ENCODE measurements at regions not wholly inside any gene's neighbourhood (a gene's known extent, or its start where the extent isn't known, plus 50 kb on each side); places are given as distances from the start of the nearest gene placed in this dataset.

GRCh38 chr4:27186710-27187109, 326.1 kb downstream of the STIM2 start:
- ATAC-seq, result no peak
- intact Hi-C loops (cut with micrococcal nuclease; ENCODE audit: unreplicated experiment), result no loop called here
- no TSS peak for BruUV-seq (replicated peaks)
- Histone ChIP-seq H3K36me3 (ENCODE audit: control insufficient read depth in 2 of 2, insufficient read depth in 2 of 2, low read length in 1 of 2) (no peaks in the 10 kb centered on the region), H3K4me3 (no peak overlapping the region), H2AFZ (ENCODE audit: control insufficient read depth, low read depth, low read length) (no peak overlapping the region), H3K27ac (ENCODE audit: control insufficient read depth, insufficient read depth) (no peak overlapping the region), H3K4me1 (ENCODE audit: control insufficient read depth, insufficient read depth, low read length) (no peaks in the 10 kb centered on the region), H3K27me3 (replicated peaks in 1 of 2; ENCODE audit: control insufficient read depth in 2 of 2, insufficient read depth in 2 of 2, low read length in 1 of 2) (no peaks in the 10 kb centered on the region), H3K9me3 (replicated peaks; ENCODE audit: control insufficient read depth, insufficient read depth, low read length) (no peaks in the 10 kb centered on the region), H3K9ac (ENCODE audit: control insufficient read depth, insufficient read depth, low read length) (no peak overlapping the region), H3K4me2 (ENCODE audit: control insufficient read depth, insufficient read depth) (no peak overlapping the region), H4K20me1 (ENCODE audit: control insufficient read depth, insufficient read depth) (no peaks in the 10 kb centered on the region), H3K79me2 (ENCODE audit: control insufficient read depth, insufficient read depth, low read length) (no peaks in the 10 kb centered on the region)
- 11% methylated on average over 4 of the region's 4 CpGs for WGBS (ENCODE audit: insufficient coverage, insufficient replicate concordance, low lambda C conversion rate, missing lambda C conversion rate)
- in situ Hi-C loops (cut with MboI), result no loop called here
- CTCF ChIA-PET, result no interaction called here
- SMC1A ChIA-PET (ENCODE audit: uncharacterized antibody, unreplicated experiment), result no interaction called here
- RAD21 ChIA-PET (ENCODE audit: unreplicated experiment), result no interaction called here
- no peak for TF ChIP-seq IRF3 (IDR thresholded peaks at IDR 0.05)
- no peak for TF ChIP-seq IKZF1 (conservative IDR thresholded peaks at IDR 0.05)
- no peak for TF ChIP-seq SUZ12 (IDR thresholded peaks at IDR 0.05; ENCODE audit: unreplicated experiment)
- no peak for TF ChIP-seq ZNF384 (IDR thresholded peaks at IDR 0.05; ENCODE audit: borderline replicate concordance, low read depth, low read length)
- TF ChIP-seq ASH2L (IDR thresholded peaks at IDR 0.05; ENCODE audit: borderline replicate concordance, low read depth), result no peak
- TF ChIP-seq CBX5 (IDR thresholded peaks at IDR 0.05; ENCODE audit: low read depth), result no peak
- TF ChIP-seq ZNF592 (IDR thresholded peaks at IDR 0.05), result no peak
- TF ChIP-seq CEBPZ (IDR thresholded peaks at IDR 0.05; ENCODE audit: low read depth, low read length), result no peak
- TF ChIP-seq CBX3 (IDR thresholded peaks at IDR 0.05; ENCODE audit: borderline replicate concordance, low read depth), result no peak
- TF ChIP-seq YY1 (IDR thresholded peaks at IDR 0.05; ENCODE audit: low read depth, low read length), result no peak
- TF ChIP-seq ZSCAN29 (IDR thresholded peaks at IDR 0.05), result no peak
- TF ChIP-seq ZNF24 (IDR thresholded peaks at IDR 0.05), result no peak
- no peak for TF ChIP-seq LARP7 (IDR thresholded peaks at IDR 0.05)
- no peak for TF ChIP-seq MXI1 (IDR thresholded peaks at IDR 0.05; ENCODE audit: low read depth, low read length)
- TF ChIP-seq NRF1 (conservative IDR thresholded peaks at IDR 0.05; ENCODE audit: low read depth, low read length), result no peak
- POLR2A ChIA-PET, result interaction anchor here (0.6 kb wide), 1 partner anchor 14 kb away, joined by 5 read pairs; no protein-coding TSS in a partner anchor
- FAIRE-seq, result no peak
- no peak for DNase-seq (ENCODE audit: low read depth, low spot score)

All from GM12878 (cell line).